HG02970 (cell line): ENCODE measurements at regions not wholly inside any gene's neighbourhood (a gene's known extent, or its start where the extent isn't known, plus 50 kb on each side); places are given as distances from the start of the nearest gene placed in this dataset.

Experiments used
- ATAC-seq: cut with Tn5 transposase; IDR thresholded peaks from one replicate; pipeline ENCODE4 v1.9.1; 2021; ENCODE audit warnings: mild to moderate bottlenecking, moderate library complexity, moderate number of reproducible peaks; ENCODE audit not compliant: unreplicated experiment, low FRiP score

DNA sequence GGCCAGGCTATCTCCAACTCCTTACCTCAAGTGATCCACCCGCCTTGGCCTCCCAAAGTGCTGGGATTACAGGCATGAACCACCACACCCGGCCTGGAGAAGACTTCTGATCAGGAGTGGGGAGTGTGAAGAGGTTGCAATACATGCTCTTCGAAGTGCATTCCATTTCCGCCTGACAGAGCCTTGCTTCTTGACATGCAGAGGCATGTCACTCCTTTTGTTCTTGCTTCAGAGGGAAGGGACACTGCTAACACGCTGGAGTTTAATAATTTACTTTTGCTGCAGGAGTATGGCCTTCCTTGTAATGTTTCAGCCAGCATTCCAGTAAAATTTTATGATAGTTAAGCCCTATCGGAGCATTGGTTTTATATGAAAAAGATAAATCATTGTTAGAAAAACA, 74.9 kb downstream of the SLC25A47 start:
- no peak for ATAC-seq

DNA sequence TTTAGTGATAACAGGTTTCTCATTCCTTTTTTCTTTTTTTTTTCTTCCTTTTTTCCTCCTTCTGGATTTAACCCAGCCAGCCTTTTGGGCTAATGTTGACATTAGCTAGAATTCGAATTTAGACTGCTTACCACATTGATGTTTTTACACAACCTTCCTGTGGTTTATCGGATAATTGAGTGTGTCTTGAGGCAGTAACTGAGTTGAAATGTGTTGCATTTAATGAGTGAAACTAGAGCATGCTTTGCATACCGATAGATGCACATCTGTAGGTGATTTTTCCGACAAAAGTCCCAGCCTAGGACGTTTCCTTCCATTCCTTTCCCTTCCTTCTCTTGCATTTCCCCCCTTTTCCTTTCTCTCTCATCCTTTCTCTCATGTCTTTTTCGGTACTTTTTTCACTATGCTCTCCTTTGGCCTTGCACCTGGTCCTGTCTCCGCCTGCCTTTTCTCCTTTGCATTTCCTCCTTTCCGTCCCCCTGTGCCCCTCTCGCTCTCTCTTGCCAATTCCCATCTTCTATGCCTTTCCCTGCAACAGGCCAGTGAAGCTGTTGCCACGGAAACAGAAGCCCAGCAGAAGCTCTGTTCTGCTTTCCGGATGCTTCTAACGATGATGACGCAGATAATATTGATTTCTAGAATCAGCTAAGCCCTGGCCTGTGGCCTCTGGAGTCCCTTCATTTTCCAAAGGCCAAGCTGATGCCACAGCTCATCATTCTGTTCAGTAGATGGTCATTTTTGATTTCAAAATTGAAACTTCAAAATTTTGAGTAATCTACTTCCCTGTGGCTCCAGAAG, 76.1 kb downstream of the SLC25A47 start:
- no peak for ATAC-seq

DNA sequence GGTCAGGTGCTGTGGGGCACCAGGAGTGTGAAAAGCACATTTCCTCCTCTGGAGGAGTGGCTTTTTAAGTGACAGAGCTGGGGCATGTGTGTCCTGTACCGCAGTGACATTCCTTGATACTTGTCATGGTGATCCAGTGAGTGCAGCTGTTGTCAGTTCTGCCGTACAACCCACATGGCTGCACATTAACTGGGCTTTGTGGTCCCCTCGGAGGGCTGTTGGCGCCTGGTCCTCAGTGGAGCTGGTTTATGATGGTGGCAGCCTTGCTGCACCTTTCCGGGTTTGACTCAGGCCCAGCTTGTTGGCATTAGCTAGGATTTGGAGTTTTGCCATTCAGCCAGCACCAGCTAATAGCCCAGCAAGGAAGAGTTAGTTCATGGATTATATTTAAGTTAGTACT, 77.0 kb downstream of the SLC25A47 start:
- no peak for ATAC-seq

DNA sequence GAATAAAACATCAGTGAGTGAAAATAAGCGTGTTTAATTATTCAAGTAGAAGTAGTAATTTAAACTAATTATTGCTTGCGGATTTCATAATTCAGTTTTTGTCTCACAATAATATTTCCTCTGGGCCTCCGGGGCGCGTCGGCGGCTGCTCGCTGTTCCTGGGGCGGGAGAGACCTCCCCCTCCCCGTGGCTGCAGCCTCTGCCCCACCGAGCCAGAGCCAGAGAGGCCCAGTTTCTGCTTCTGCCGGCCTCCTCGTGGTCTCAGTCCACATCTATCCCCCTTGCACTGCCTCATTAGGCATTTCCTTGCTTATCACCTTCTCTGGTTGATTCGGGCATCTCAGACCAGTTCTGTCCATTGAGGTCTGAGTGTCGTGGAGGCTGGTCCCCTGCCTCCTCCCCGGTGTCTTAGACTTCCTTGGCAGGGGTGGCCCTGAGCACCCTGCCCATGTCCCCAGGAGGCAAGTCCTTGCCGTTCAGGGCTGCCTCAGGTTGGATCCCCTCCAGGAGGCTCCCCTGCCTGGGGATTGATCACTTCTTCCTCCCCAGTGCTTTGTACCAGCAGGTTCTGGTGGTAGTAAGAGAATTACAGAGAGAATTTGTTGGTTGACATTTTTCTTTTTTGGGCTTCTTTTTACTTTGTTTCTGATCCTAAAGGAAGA, 78.0 kb downstream of the SLC25A47 start:
- ATAC-seq: no peak

DNA sequence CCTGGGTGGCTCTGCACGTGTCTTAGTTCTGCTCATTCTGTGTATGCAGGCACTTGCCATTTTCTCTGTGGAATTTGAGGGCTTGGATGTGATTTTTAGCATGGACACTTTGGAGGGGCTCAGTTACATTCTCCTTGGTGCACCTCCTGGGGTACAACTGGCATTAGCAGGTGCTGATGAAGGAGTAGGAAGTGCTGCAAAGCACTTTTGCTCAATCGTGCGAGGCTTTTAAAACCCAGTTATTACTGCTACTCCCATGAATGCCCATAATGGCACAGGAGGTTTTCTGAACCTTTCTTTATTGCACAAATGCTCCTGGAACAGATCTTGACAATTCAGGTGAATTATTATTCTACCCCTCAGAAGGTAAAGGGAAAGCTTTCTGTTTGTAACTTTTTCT, 78.7 kb downstream of the SLC25A47 start:
- ATAC-seq: no peak

DNA sequence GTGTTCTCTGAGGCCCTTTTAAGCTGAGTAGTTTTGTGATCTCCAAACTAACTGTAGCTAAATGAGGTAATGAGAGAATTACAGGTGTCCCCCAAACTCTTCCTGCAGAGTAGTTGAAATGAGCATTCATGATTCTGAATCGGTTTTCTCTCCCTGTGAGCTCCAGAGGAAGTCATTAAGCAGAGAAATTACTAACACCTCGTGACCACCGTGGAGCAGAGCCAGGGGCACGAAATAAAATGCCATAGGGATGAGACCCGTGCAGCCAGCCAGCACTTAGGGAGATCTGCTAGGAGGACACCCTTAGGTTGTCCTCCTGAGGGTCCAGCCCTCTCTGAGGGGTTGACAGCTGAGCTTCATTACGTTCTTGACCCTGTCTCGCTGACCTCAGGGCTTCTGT, 79.5 kb downstream of the SLC25A47 start:
- ATAC-seq: no peak

DNA sequence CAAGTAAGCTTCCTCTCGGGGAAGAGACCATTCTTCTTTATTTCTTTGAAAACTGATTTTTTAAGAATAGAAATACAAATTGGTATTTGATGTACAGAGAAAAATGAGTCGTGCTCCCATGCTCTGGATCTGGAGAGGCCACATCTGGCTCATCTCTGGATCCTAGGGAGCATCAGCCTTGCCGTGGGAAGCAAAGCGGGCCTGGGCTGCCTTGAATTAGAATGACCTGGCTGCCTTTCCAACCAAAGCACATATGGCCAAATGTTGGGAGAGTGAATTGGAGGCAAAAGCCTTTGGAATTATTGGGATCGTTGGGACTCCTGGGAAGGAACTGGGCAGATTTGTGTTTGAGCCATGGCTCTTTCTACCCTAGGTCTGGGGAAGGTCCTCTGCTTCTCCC, 80.0 kb downstream of the SLC25A47 start:
- ATAC-seq: no peak

DNA sequence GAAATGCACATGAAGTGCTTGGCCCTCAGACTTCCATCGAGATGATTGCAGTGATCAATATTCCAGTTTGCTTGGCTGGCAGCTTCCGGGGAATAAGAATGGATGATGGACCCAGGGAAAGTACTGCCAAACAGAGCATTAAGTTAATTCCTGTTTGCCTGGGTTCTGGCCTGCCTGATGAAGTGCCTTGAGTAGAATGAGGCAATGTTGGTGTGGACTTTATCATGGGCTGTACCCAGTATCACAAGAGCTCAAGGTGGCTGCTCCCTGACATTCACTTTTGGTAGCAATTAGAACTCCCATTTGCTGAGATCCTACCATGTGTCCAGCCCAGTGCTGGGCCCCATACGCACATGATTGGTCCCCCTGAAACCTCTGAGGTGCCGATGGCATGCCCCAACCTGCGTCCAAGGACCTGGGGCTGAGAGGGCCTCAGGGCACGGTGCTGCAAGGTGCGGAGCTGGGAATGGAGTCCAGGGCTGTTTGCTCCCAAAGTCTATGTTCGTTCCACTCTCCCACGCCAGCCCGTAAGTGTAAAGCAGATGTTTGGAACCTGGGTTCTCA, 80.7 kb downstream of the SLC25A47 start:
- ATAC-seq: no peak

DNA sequence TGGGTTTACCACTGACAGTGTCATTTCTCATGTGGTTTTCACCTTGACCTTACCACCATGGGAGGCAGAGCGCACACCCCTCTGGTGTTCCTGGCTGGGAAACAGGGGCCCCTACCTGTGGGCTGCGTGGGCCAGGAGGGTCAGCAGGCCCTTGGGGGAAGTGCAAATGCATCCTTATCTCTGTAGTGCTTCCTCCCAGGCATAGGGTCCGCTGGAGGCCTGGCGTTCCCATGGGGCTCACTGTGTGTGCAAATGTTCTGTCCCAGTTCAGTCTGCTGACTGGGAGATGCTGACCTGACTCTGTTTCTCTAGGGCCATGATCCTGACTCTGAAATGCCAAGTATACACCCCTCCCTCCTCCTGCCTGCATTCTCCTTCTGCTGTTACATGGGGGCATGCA, 81.3 kb downstream of the SLC25A47 start:
- no peak for ATAC-seq

DNA sequence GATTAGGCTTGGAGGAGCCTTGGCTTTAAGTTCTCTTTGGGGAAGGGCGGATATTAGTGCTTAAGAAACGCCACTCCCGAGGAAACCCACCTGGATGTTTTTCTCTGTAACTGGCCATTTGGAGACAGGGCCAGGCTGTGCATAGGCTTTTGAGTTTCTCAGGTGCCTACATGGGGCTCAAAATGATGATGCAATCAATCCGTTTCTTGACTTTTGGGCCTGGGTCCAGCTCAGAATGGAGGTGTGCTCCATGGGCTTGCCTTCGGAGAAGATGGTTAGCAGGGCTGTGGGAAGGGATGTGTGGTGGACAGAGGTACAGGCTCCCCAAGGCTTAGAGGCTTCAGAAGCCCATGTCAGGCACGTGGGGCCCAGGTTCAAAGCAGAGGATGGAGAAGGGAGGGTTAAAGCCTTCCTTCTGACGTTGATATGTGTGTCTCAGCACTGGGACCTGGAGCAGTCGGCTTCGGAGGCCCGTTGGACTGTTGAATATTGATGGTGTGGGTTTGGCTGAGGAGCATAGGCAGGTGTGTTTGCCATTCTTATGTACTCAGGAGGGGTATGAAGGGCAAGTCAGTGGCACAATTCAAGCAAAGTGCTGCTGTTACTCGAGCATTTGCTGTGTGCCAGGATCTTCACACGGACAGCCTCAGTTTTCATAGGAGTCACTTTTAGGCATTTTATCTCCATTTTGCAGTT, 82.8 kb downstream of the SLC25A47 start:
- ATAC-seq: no peak

DNA sequence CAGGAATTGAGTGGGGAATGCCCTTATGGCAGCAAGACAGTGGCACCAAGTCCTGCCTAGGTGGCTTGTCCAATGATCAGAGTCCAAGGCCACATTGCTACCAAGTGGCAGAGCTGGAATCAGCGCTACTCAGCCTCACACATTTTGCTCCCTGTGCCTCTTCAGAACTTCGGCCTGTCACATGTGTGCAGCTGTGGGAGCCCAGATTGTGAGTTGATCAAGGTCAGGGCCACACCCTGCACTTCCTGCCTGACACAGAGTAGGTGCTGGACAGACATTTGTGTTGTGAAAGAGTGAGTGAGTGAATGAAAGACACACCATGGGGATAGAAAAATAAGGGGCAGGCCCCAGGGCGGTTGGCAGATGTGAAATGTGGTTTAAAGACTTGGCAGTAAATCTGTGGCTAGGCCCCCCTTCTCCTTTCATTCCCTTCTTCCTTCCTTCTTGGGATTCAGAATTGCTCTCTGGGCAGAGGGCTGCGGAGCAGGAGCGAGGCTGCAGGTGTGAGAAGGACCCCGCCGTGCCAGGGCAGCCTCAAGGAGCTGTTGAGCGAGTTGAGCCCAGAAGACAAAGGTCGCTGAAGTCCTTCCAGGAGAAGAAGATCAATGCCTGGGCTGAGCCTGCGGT, 83.5 kb downstream of the SLC25A47 start:
- ATAC-seq: no peak

DNA sequence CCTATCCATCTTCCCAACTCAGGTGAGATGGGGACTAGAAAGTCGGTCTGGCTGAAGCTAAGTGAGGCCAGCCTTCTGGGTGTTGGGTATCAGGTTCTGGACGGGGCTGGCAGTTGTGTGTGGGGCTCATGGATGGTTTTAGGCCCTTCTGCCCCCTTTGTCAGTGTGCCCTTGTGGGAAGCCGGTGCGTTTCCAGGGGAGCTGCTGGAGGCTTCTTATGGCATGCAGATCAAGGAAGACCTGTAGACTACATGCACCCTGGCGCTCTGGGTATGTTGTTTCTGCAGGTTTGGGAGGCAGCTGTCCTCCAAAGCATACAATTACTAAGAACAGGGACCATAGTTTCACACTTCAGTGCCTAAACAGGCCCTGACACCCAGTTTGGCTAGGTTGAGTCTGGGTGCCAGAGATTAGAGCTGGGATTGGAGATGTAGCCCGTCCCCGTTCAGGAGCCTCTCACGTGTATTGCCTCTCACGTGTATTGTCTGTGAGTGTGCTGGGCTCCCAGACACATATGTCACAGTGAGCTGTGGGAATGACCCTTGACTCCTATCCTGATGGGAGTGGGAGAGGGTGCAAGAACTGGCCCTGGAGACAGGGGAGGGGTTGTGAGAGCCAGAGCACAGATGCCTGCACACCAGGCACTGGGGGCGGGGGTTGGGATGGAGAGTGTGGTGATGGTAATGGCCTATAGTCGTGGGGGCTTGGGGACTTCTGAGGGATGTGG, 84.4 kb downstream of the SLC25A47 start:
- no peak for ATAC-seq

DNA sequence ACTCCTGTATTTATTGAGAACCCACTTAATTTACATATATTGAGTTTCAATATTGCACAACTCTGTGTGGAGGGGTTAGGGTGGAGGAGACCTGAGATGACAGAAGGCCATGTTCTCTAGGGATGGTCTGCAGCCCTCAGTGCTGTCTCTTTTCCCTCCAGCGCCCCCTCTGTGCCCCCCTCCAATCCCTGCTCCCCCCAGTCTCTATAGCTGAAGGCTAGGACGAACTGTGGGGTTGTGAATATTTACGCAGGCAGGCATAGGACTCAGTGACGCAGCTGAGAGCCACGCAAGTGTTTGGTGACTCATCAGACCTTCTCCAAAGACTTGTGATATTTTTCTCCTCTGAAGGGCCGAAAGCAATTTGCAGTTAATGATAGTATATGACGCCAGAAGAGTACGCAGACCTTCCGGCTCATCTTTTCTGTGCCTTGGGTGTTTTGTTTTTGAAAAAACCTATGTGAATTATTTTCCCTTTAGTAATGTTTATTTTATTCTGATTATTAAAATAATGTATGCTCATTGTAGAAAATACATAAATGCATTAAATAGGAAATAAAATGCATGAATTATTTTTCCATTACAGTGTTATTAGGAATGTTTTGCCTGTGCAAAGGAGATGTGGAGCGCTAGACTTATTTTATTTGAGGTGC, 85.3 kb downstream of the SLC25A47 start:
- ATAC-seq: no peak

DNA sequence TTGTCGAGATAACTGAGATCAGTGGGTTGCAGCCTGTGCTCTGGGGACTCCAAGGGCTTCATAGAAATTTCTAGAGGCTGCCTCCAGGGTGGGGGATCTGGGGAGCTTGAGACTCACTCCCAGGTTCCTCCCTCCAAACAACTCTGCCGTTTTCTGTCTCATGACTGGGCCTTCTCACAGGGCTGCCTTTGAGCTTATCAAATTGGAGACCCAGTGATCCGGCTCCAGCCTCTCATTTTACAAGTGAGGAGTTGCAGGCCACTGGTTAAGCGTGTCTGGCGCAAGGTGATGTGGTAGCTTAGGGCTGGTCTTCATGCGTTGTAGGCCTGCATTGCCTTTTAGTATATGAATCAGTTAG, 85.8 kb downstream of the SLC25A47 start:
- ATAC-seq: no peak

DNA sequence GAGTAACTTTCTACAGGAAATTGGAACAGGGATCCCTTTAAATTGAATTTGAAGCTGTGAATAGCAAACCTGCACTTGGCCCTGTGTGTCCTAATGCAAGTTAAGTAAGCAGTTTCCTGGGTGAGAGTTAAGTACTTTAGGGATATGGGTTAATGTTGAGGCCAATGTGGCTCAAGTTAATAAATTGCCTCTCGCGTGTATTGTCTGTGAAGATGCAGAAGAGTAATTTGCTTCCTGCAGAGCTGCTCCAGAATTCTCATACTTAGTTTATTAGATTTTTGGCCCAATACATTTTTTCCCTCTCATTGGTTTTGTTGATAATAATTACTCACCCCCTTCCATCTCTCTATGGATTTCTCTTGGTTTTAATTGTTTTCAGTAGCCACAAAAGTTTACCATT, 86.5 kb downstream of the SLC25A47 start:
- ATAC-seq: no peak

DNA sequence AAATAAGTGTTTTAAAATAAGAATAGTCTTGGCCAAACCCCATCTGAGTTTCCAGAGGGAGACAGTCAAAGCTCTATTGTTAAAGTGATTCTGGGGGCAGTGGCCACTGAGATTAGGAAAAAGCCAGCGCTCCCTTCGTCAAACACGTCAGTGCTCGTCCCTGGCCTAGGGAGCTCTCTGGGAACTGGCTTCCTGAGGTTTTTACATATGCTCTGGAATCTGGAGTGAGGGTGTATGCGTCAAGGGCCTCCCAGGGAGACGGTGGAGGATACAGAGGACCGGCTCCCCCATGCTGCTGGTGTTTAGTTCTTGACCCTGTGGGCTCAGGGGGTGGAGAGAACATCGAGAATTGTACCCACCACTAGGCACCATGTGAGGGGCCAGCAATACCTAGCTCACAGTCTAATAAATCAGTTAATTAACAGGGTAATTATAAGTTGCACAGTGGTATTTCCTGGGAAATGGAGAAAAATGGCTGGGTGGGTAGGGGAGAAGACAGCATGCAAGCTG, 87.0 kb downstream of the SLC25A47 start:
- no peak for ATAC-seq

DNA sequence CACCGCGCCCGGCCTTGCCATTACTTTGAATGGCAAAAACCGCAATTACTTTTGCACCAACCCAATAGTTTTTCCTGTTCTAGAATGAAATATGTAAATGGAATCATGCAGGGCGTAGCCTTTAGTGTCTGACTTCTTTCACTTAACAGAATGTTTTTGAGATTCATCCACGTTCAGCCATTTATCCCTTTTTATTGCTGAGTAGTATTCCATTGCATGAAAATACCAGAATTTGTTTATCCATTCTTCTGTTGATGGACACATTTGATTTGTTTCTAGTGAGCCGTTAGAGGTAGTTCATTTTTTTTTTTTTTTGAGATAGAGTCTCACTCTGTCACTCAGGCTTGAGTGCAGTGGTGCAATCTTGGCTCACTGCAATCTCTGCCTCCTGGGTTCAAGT, 90.6 kb downstream of the SLC25A47 start:
- ATAC-seq: no peak

DNA sequence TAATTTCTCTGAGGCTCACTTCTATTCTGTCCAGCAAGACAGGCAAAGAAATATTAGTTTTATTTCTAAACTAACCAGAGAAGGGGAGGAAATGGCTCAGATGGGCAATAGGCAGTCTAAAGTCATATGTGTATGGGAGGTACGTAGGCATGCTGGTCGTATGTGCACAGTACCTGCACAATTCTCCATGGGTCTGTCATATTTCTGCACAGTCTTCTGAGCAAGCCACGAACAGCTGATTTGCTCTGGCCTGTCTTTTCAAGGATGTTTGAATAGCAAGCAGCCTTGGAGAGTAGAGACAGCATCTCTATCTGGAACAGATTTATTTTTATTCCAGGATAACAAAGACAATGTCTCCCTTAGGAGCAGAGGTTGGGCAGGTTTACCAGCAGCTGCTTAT, 92.1 kb downstream of the SLC25A47 start:
- no peak for ATAC-seq

DNA sequence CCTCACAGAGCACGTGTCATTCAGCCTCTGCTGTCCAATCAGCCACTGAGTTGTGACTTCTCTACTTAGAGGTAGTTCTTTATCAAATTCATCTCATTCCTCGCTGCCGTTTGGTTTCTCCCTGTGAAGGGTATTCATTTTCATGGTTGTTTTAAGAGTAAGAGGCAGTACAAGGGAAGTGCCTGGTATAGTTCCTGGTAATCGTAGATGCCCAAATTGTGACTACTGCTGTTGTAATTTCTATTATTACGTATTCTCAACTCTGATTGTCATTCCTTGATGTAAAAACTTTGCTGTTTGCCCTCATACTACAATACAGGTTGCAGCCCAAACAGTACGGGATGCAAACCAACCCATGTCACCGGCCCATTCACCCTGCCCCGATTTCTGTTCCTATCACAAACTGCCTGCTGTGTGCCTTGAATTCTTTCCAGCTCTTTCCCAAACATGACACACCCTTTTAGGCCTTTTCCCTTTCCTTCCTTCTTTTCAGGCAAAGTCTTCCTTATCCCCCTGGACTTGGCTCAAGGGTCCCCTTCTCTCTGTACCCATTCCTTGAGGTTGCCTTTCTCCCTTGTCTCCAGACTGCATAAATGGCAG, 93.0 kb downstream of the SLC25A47 start:
- ATAC-seq: no peak
